IPS-NIHi7 (cell line): ENCODE measurements at regions not wholly inside any gene's neighbourhood (a gene's known extent, or its start where the extent isn't known, plus 50 kb on each side); places are given as distances from the start of the nearest gene placed in this dataset.

Experiments
- DNase-seq: peaks from one replicate; pipeline ENCODE4 v3.0.0; 2012; ENCODE audit warnings: mixed read lengths; ENCODE audit errors: extremely low spot score

DNA sequence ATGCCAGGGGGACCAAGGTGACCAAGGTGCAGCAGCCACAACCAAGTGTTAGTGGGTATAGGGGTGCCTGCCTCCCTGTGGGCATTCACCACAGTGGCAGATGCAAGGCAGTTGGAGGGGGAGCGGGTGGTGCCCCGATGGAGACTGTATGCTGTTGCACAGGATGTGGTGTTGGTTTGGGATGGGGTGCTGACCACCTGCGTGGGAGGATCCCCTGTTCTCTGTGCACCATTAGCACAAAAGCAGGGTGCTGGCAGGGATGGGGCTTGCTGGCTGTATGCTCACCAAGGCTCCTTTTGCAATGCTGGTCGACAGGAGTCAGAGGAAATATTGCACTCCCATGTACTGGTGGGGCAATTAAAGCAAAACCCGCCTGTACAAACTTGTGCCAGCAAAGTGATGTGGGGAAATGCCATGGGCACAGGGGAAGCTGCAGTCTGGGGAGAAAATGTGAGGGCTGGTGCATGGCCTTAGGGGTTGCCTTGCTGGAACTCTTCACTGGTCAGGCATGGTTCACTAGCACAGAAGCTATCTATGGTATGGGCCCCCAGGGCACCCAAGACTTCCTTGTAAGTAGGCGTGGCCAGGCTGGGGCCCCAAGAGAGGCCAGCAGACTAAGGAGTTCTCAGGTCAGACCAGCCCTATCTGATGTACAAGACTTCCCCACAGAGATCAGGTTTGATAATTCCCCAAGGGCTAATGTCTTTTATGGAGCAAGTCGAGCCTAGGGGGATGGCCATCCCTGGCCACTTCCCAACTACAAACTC lies 51.9 kb upstream of the GNAT3 start:
- DNase-seq = no peak

DNA sequence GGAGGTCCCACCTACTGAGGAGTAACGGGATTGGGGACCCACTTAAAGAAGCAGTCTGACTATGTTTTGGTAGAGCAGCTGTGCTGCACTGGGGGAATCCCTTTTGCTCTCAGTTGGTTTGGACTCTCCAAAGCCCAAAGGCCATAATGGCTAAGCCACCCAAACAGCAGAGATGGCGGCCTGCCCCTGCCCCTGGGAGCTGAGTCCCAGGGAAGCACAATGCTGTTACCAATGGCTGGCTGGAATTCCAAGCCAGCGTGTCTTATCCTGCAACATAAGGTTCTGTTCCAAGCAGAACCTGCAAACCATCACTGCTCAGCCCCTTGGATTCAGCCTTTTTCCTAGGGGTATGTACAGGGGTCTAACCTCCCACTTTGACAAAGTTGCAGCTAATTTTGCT lies 53.7 kb upstream of the GNAT3 start:
- DNase-seq = no peak

DNA sequence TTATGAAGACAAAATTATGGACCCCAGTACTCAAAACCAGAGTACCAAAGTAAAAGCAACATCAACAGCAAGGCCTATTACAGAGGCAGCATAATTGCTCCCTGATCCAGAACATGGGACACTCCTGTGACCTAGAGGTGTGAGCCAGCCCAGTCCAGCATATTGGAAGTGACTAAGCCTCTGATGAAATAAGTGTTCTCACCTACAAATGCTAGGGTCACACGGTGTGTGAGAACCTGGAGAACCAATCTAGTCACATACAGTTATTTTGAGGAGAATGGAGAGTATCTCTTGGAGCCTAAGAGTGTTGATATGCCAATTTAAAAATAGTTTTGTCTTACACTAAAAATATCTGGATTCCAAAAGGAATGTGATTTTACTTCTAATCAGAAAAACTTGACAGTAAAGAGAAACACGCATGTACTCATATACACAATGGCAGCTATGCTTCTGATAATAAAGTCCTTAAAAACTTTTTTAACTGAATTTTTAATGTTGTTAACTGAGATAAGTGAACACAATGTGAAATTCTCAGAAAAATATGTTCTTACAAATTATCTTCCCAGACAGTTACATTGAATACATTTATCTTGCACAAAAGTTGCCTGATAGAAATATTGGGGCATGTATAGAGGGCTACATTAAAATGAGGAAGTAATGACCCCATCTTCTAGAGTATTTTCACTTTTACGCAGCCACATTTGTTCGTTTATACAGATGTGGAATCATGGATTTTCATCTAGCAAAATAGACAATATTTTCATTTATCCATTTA lies 56.8 kb upstream of the CD36 start:
- DNase-seq = no peak

DNA sequence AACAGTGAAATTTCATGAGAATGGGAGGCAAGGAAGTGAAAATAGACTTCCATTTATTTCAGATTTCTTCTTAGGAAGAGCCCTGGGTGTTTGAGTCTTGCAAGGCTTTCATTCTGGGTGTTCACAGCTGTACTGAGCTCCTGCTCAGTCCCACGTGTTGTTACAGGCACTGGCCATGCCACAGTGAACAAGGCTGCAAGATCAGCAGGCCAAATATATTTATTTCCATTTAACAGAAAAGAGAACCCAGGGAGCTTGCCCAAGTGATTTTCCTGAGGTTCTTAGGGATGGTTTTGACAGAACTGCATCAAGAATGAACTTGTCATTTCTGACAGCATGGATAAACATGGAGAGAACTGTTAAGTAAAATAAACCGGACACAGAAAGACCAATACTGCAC lies 54.5 kb upstream of the CD36 start:
- DNase-seq = no peak

DNA sequence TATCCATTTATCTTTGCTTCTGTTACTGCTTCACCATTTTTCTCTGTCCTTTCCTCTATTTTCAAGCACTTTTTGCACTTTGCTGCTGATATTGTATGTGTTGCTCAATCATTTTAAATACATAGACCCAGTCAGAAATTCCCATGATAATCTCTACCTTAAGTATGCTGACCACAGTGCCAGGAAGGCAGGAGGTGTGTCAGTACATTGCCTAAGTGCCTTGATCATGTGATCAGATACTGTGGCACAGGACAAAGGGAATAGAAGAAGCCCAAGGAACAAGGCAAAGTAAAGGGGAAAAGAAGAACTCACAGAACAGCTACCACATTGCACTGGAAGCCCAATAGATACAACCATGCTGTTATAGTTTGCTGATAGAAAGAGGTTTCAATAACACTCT lies 53.7 kb upstream of the CD36 start:
- peak; percentile 15 for DNase-seq

DNA sequence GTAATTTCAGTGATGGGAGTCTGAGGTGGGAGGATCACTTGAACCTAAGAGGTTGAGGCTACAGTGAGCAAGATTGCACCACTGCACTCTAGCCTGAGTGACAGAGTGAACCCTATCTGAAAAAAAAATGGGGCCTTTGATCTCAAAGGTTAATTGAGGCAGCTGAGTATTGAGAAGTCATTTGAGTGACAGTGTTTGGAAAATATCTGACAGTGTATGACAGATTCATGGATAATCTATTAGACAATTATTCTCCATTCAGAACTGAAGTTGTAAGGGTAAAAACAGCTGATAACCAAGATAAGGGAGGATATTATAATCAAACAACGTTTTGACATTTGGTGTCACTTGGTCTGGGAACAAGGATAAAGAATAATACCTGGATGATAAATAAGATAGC lies 50.9 kb upstream of the CD36 start:
- DNase-seq = no peak

DNA sequence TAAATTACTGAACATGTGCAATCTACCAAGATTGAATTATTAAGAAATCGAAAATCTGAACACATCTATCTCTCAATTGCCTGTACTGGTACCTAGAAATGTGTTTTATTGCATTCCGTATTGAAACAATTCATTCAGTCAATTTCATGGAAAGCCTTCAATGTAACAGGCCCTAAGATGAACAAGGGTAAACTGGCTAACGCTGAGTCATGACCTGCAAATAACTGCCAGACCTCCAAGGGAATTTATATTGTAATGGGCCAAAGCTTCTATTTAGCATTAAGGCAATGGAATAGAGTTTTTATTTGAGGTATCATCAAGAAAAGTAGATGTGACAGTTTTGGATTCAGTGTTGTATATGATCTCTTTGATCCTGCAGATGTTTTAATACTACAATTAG lies 49.9 kb upstream of the CD36 start:
- DNase-seq = no peak
